H7 (cell line): ENCODE measurements at regions not wholly inside any gene's neighbourhood (a gene's known extent, or its start where the extent isn't known, plus 50 kb on each side); places are given as distances from the start of the nearest gene placed in this dataset.

Source experiments
- DNase-seq: peaks from one replicate; pipeline ENCODE4 v3.0.0; 2012
- H3K27me3 ChIP-seq: 2 replicates; pipeline ENCODE4 v1.6.0; 2011; ENCODE audit warnings: mild to moderate bottlenecking, low read length; ENCODE audit not compliant: control insufficient read depth, insufficient read depth
- H3K36me3 ChIP-seq: replicated peaks from 2 replicates; pipeline ENCODE4 v1.5.1; 2011; ENCODE audit warnings: low read length; ENCODE audit not compliant: control insufficient read depth, insufficient read depth
- H3K4me3 ChIP-seq: 2 replicates; pipeline ENCODE4 v1.5.1; 2011; ENCODE audit warnings: low read depth, mild to moderate bottlenecking, control low read depth, low read length, moderate library complexity; ENCODE audit not compliant: insufficient read depth

- H3K4me3 ChIP-seq, result no peak overlapping the region
- no peak for DNase-seq
- H3K27me3 ChIP-seq, result no peaks in the 10 kb centered on the region
- H3K36me3 ChIP-seq, result no peaks in the 10 kb centered on the region
Observed at GRCh38 chr21:25139414-25139813, 467.9 kb downstream of the MRPL39 start.

GRCh38 chr21:25133939-25134338, 473.3 kb downstream of the MRPL39 start:
- no peak for DNase-seq
- Histone ChIP-seq H3K4me3 (no peak overlapping the region), H3K27me3 (no peaks in the 10 kb centered on the region), H3K36me3 (no peaks in the 10 kb centered on the region)

GRCh38 chr21:25127811-25128210, 479.5 kb downstream of the MRPL39 start:
- DNase-seq, result no peak
- Histone ChIP-seq H3K4me3 (no peak overlapping the region), H3K36me3 (no peaks in the 10 kb centered on the region), H3K27me3 (no peaks in the 10 kb centered on the region)

- H3K36me3 ChIP-seq, result no peaks in the 10 kb centered on the region
- H3K27me3 ChIP-seq, result no peaks in the 10 kb centered on the region
- H3K4me3 ChIP-seq, result no peak overlapping the region
- no peak for DNase-seq
Observed at GRCh38 chr21:25127007-25127406, 480.3 kb downstream of the MRPL39 start.

- H3K27me3 ChIP-seq, result no peaks in the 10 kb centered on the region
- DNase-seq, result no peak
- no peak overlapping the region for H3K4me3 ChIP-seq
- no peaks in the 10 kb centered on the region for H3K36me3 ChIP-seq
Observed at GRCh38 chr21:25126564-25126963, 480.7 kb downstream of the MRPL39 start.

GRCh38 chr21:25118648-25119047, 488.6 kb downstream of the MRPL39 start:
- DNase-seq, result no peak
- H3K4me3 ChIP-seq, result no peak overlapping the region
- H3K36me3 ChIP-seq, result no peaks in the 10 kb centered on the region
- H3K27me3 ChIP-seq, result no peaks in the 10 kb centered on the region

- DNase-seq, result no peak
- Histone ChIP-seq H3K27me3 (no peaks in the 10 kb centered on the region), H3K4me3 (no peak overlapping the region), H3K36me3 (no peaks in the 10 kb centered on the region)
Observed at GRCh38 chr21:25115021-25115420, 492.3 kb downstream of the MRPL39 start.

GRCh38 chr21:25107708-25108107, 499.6 kb downstream of the MRPL39 start:
- H3K36me3 ChIP-seq, result no peaks in the 10 kb centered on the region
- H3K27me3 ChIP-seq, result no peaks in the 10 kb centered on the region
- no peak for DNase-seq
- no peak overlapping the region for H3K4me3 ChIP-seq

GRCh38 chr21:25103500-25104207, 503.6 kb downstream of the MRPL39 start:
- Histone ChIP-seq H3K4me3 (no peak overlapping the region), H3K36me3 (no peaks in the 10 kb centered on the region), H3K27me3 (no peaks in the 10 kb centered on the region)
- DNase-seq, result no peak

GRCh38 chr21:25097648-25098047, 509.6 kb downstream of the MRPL39 start:
- H3K27me3 ChIP-seq, result no peaks in the 10 kb centered on the region
- no peak for DNase-seq
- H3K36me3 ChIP-seq, result no peaks in the 10 kb centered on the region
- no peak overlapping the region for H3K4me3 ChIP-seq

- DNase-seq, result no peak
- no peaks in the 10 kb centered on the region for H3K27me3 ChIP-seq
- no peaks in the 10 kb centered on the region for H3K36me3 ChIP-seq
- H3K4me3 ChIP-seq, result no peak overlapping the region
Observed at GRCh38 chr21:25094695-25095094, 512.6 kb downstream of the MRPL39 start.

GRCh38 chr21:25092441-25093011, 514.8 kb downstream of the MRPL39 start:
- Histone ChIP-seq H3K27me3 (no peaks in the 10 kb centered on the region), H3K4me3 (no peak overlapping the region), H3K36me3 (no peaks in the 10 kb centered on the region)
- no peak for DNase-seq

- no peak for DNase-seq
- Histone ChIP-seq H3K4me3 (no peak overlapping the region), H3K36me3 (no peaks in the 10 kb centered on the region), H3K27me3 (no peaks in the 10 kb centered on the region)
Observed at GRCh38 chr21:25081096-25081495, 526.2 kb downstream of the MRPL39 start.

- H3K4me3 ChIP-seq, result no peak overlapping the region
- H3K27me3 ChIP-seq, result no peaks in the 10 kb centered on the region
- DNase-seq, result no peak
- no peaks in the 10 kb centered on the region for H3K36me3 ChIP-seq
Observed at GRCh38 chr21:25080661-25081060, 526.6 kb downstream of the MRPL39 start.

GRCh38 chr21:25080141-25080540, 527.1 kb downstream of the MRPL39 start:
- Histone ChIP-seq H3K27me3 (no peaks in the 10 kb centered on the region), H3K4me3 (no peak overlapping the region), H3K36me3 (no peaks in the 10 kb centered on the region)
- no peak for DNase-seq
